NT2/D1 (cell line): ENCODE measurements at regions not wholly inside any gene's neighbourhood (a gene's known extent, or its start where the extent isn't known, plus 50 kb on each side); places are given as distances from the start of the nearest gene placed in this dataset.

Source experiments
- SUZ12 ChIP-seq: IDR thresholded peaks from 2 replicates; pipeline ENCODE4 v1.6.1; 2011; ENCODE audit not compliant: insufficient read length, insufficient read depth; ENCODE audit errors: extremely low read depth
- YY1 ChIP-seq: IDR thresholded peaks from 2 replicates; pipeline ENCODE4 v1.6.1; 2011; ENCODE audit not compliant: insufficient read length, insufficient read depth
- ZNF274 ChIP-seq: IDR thresholded peaks from 2 replicates; pipeline ENCODE4 v1.6.1; 2011; ENCODE audit warnings: mild to moderate bottlenecking, low read depth, low read length

DNA sequence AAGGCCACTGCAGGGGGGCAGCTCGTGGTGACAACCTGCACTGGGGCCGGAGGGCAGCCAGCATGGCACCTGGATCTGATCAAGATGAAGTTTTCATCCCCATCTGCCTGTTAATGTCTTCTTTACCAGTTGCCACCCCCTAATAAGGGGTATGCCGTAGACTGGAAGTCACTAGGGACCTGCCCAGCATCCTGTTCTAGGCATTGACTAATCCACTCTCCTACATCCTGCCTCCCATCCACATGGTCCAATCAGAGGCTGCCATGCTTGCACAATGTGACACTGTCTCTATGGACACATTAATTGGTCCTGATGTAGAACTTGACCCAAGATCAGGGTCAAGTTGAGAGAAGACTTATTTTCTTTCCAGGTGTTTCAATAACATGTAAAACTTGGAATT, 95.1 kb upstream of the LCLAT1 start:
- TF ChIP-seq ZNF274 (no peak), SUZ12 (no peak), YY1 (no peak)
